CD14-positive monocyte (primary cell): ENCODE measurements at regions not wholly inside any gene's neighbourhood (a gene's known extent, or its start where the extent isn't known, plus 50 kb on each side); places are given as distances from the start of the nearest gene placed in this dataset.

Source experiments
- DNase-seq, 3 donors: peaks; one replicate each; pipeline ENCODE4 v3.0.0-alpha.2; 2011 to 2022
- H2AFZ ChIP-seq: 2 replicates; pipeline ENCODE4 v1.6.0; 2012; ENCODE audit warnings: mild to moderate bottlenecking, low read depth, low read length, inconsistent platforms; ENCODE audit not compliant: insufficient read depth, poor library complexity, severe bottlenecking
- H3K27ac ChIP-seq, 2 donors: 1 replicate in 1 of 2; 2 replicates in 1 of 2; pipeline ENCODE4 v1.5.1; 2012 to 2013; ENCODE audit warnings: low read length in 2 of 2, control low read depth in 1 of 2, inconsistent platforms in 1 of 2, low read depth in 1 of 2, mild to moderate bottlenecking in 1 of 2
- H3K27me3 ChIP-seq, 2 donors: one replicate each; pipeline versions ENCODE4 v1.6.0 to v1.6.1; 2011 to 2013; ENCODE audit warnings: low read length in 2 of 2; ENCODE audit not compliant: control insufficient read depth in 2 of 2, insufficient read depth in 2 of 2
- H3K36me3 ChIP-seq, 2 donors: replicated peaks in 1 of 2; 1 replicate in 1 of 2; 2 replicates in 1 of 2; pipeline versions ENCODE4 v1.5.1 to v1.6.1; 2012 to 2013; ENCODE audit warnings: low read length in 2 of 2, control low read depth in 1 of 2, inconsistent platforms in 1 of 2, mild to moderate bottlenecking in 1 of 2; ENCODE audit not compliant: insufficient read depth in 2 of 2, control insufficient read depth in 1 of 2
- H3K4me1 ChIP-seq, 2 donors: 1 replicate in 1 of 2; 2 replicates in 1 of 2; pipeline versions ENCODE4 v1.5.1 to v1.6.1; 2012 to 2013; ENCODE audit warnings: low read length in 2 of 2, control low read depth in 1 of 2, inconsistent platforms in 1 of 2, mild to moderate bottlenecking in 1 of 2, moderate library complexity in 1 of 2; ENCODE audit not compliant: insufficient read depth in 2 of 2, control insufficient read depth in 1 of 2
- H3K4me2 ChIP-seq: replicated peaks from 2 replicates; pipeline ENCODE3; 2012; ENCODE audit warnings: low read length, moderate library complexity, mild to moderate bottlenecking; ENCODE audit not compliant: poor library complexity, severe bottlenecking; ENCODE audit errors: extremely low read depth
- H3K4me3 ChIP-seq, 3 experiments: fragments of 200-600 bp in 1 of 3; sonication (generic) in 1 of 3; replicated peaks in 1 of 3; 1 replicate in 2 of 3; 2 replicates in 1 of 3; pipeline ENCODE4 v1.5.1; 2011 to 2013; ENCODE audit warnings: low read length in 3 of 3, mild to moderate bottlenecking in 3 of 3, control low read depth in 2 of 3, low read depth in 2 of 3, inconsistent platforms in 1 of 3, moderate library complexity in 1 of 3
- H3K79me2 ChIP-seq: 2 replicates; pipeline ENCODE4 v1.6.0; 2012; ENCODE audit warnings: mild to moderate bottlenecking, control low read depth, inconsistent platforms, low read length, moderate library complexity; ENCODE audit not compliant: insufficient read depth
- H3K9ac ChIP-seq: 2 replicates; pipeline ENCODE4 v1.6.0; 2017; ENCODE audit warnings: low read length, mild to moderate bottlenecking; ENCODE audit not compliant: insufficient read depth, poor library complexity, severe bottlenecking
- H3K9me3 ChIP-seq, 2 donors: replicated peaks in 1 of 2; 1 replicate in 1 of 2; 2 replicates in 1 of 2; pipeline versions ENCODE4 v1.5.1 to v1.6.1; 2012 to 2013; ENCODE audit warnings: low read length in 2 of 2, control low read depth in 1 of 2; ENCODE audit not compliant: control insufficient read depth in 1 of 2, insufficient read depth in 1 of 2
- H4K20me1 ChIP-seq: 2 replicates; pipeline ENCODE4 v1.6.0; 2012; ENCODE audit warnings: mild to moderate bottlenecking, low read length, control low read depth, moderate library complexity; ENCODE audit not compliant: insufficient read depth
- H3K27ac Mint-ChIP-seq, 7 donors: one replicate each; pipeline ENCODE4 v1.8.0; 2020; ENCODE audit warnings: mild to moderate bottlenecking in 7 of 7, mixed read lengths in 7 of 7, moderate library complexity in 6 of 7, inconsistent platforms in 2 of 7
- H3K27me3 Mint-ChIP-seq, 3 donors: one replicate each; pipeline ENCODE4 v1.8.0; 2021 to 2022; ENCODE audit warnings: low read depth in 3 of 3, mild to moderate bottlenecking in 3 of 3, mixed read lengths in 3 of 3, moderate library complexity in 3 of 3, inconsistent platforms in 1 of 3
- H3K36me3 Mint-ChIP-seq, 2 donors: one replicate each; pipeline ENCODE4 v1.8.0; 2020; ENCODE audit warnings: mixed read lengths in 2 of 2, inconsistent platforms in 1 of 2, mild to moderate bottlenecking in 1 of 2
- H3K4me1 Mint-ChIP-seq: one replicate; pipeline ENCODE4 v1.8.0; 2020; ENCODE audit warnings: mild to moderate bottlenecking, mixed read lengths
- H3K4me3 Mint-ChIP-seq, 2 donors: one replicate each; pipeline ENCODE4 v1.8.0; 2020; ENCODE audit warnings: mild to moderate bottlenecking in 2 of 2, mixed read lengths in 2 of 2, moderate library complexity in 1 of 2
- H3K9me3 Mint-ChIP-seq, 7 donors: one replicate each; pipeline ENCODE4 v1.8.0; 2020 to 2022; ENCODE audit warnings: mixed read lengths in 7 of 7, mild to moderate bottlenecking in 6 of 7, moderate library complexity in 6 of 7, inconsistent platforms in 2 of 7
- WGBS: methylation state at CpG from one replicate; pipeline ENCODE4 v1.1.5; 2013; ENCODE audit warnings: missing lambda C conversion rate; ENCODE audit not compliant: insufficient coverage; 5-methylcytosine and 5-hydroxymethylcytosine counted together
- intact Hi-C, 2 donors: fragments of 100-400 bp; cut with micrococcal nuclease; formaldehyde crosslinking; loops; one replicate each; pipeline versions ENCODE4 v1.15.0 to v1.15.1; 2023
- TF ChIP-seq, protein P1 (sequence below): fragments of 200-600 bp; IDR thresholded peaks from one replicate; pipeline ENCODE4 v1.8.0; 2022; ENCODE audit warnings: antibody characterized with exemption, mild to moderate bottlenecking

DNA sequence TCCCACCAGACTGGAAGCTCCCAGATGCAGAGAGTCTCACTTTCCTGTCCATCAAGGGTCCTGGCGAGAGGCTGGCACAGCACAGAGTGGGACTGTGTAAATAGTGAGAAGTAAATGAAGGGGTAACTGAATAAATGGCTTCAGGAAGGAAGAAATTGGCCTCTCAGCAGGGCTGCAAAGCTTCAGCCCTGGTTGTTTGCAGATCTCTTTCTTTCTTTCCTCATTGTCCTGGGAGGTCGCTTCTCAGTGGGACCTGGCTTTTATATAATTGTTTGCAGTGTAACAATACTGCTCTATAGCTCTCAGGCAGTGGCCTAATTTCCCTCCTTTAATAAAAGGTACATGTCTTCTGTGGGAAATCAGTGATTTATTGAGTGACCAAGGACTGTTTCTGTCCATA lies 74.9 kb upstream of the GPR45 start:
- no peaks in the 10 kb centered on the region for H4K20me1 ChIP-seq
- no peak for DNase-seq
- TF ChIP-seq, protein P1, sequence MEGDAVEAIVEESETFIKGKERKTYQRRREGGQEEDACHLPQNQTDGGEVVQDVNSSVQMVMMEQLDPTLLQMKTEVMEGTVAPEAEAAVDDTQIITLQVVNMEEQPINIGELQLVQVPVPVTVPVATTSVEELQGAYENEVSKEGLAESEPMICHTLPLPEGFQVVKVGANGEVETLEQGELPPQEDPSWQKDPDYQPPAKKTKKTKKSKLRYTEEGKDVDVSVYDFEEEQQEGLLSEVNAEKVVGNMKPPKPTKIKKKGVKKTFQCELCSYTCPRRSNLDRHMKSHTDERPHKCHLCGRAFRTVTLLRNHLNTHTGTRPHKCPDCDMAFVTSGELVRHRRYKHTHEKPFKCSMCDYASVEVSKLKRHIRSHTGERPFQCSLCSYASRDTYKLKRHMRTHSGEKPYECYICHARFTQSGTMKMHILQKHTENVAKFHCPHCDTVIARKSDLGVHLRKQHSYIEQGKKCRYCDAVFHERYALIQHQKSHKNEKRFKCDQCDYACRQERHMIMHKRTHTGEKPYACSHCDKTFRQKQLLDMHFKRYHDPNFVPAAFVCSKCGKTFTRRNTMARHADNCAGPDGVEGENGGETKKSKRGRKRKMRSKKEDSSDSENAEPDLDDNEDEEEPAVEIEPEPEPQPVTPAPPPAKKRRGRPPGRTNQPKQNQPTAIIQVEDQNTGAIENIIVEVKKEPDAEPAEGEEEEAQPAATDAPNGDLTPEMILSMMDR: no peak
- no peak overlapping the region for H2AFZ ChIP-seq
- Mint-ChIP-seq H3K9me3 (peaks cover 6 to 16% (median 12%) of the 10 kb centered on the region in 7 donors), H3K4me1 (no peaks in the 10 kb centered on the region), H3K27ac (peak overlapping the region in 1 of 7 donors; percentile 8), H3K27me3 (peaks cover 0 to 4% (median 2%) of the 10 kb centered on the region in 3 donors), H3K4me3 (no peak overlapping the region), H3K36me3 (no peaks in the 10 kb centered on the region)
- H3K9me3 ChIP-seq: peaks cover 0 to 8% of the 10 kb centered on the region in 2 donors
- no peaks in the 10 kb centered on the region for H3K27me3 ChIP-seq
- H3K36me3 ChIP-seq: no peaks in the 10 kb centered on the region
- no peak overlapping the region for H3K9ac ChIP-seq
- no peak overlapping the region for H3K4me2 ChIP-seq
- H3K4me1 ChIP-seq: no peaks in the 10 kb centered on the region
- H3K79me2 ChIP-seq: no peaks in the 10 kb centered on the region
- 80% methylated on average over 1 of the region's 2 CpGs for WGBS
- H3K27ac ChIP-seq: no peak overlapping the region
- intact Hi-C loops: no loop called here
- no peak overlapping the region for H3K4me3 ChIP-seq

DNA sequence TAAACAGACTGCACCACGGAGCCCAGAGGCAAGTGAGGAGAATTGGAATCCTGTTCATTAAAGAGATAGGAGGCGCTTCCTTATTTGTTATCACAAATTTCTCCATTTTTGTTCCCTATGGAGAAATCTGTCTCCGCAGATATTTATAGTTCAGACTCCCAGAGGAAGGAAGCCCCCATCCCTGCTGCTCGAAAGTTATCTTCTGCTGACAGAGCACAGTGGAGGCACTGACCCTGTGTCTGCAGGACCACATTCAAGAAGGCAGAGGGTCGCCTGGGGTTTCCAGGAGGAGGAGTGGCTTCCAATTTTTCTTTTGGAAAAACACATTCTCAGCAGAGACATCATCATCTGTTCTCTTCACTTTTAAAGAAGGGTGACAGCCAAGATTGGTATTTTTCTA lies 73.0 kb upstream of the GPR45 start:
- Mint-ChIP-seq H3K36me3 (no peaks in the 10 kb centered on the region), H3K27me3 (peaks cover 0 to 4% (median 2%) of the 10 kb centered on the region in 3 donors), H3K4me3 (no peak overlapping the region), H3K4me1 (no peaks in the 10 kb centered on the region), H3K27ac (no peak overlapping the region), H3K9me3 (peaks cover 12 to 29% (median 21%) of the 10 kb centered on the region in 7 donors)
- Histone ChIP-seq H3K9ac (no peak overlapping the region), H3K4me2 (no peak overlapping the region), H2AFZ (no peak overlapping the region), H3K4me3 (no peak overlapping the region), H3K27ac (no peak overlapping the region), H4K20me1 (no peaks in the 10 kb centered on the region), H3K27me3 (no peaks in the 10 kb centered on the region), H3K4me1 (no peaks in the 10 kb centered on the region), H3K79me2 (no peaks in the 10 kb centered on the region), H3K36me3 (no peaks in the 10 kb centered on the region), H3K9me3 (peaks cover 4 to 14% of the 10 kb centered on the region in 2 donors)
- DNase-seq: no peak
- 83% methylated on average over 2 of the region's 5 CpGs for WGBS
- TF ChIP-seq, protein P1: no peak
- intact Hi-C loops: no loop called here
